NCI-H146 treated with DMSO at 0.1 percent for 48 hours (cell line): ENCODE measurements at regions not wholly inside any gene's neighbourhood (a gene's known extent, or its start where the extent isn't known, plus 50 kb on each side); places are given as distances from the start of the nearest gene placed in this dataset.
A peak's percentile ranks its signal among the peaks of the same experiment; 100 is the strongest.
"Not testable (repeated sequence)": the region's sequence is repeated elsewhere in the genome, so short reads cannot be mapped to it uniquely, and the experiment has no call there.

ENCODE experiments used
- DNase-seq: peaks from one replicate; lab custom pipeline; 2025; ENCODE audit not compliant: unreplicated experiment; lab: John Stamatoyannopoulos, UW

- DNase-seq: no peak
Observed at GRCh38 chr1:14371771-14372497, 226.6 kb upstream of the KAZN start.

- DNase-seq: no peak
Observed at GRCh38 chr1:14372526-14372925, 226.0 kb upstream of the KAZN start.

GRCh38 chr1:14373081-14373758, 225.3 kb upstream of the KAZN start:
- no peak for DNase-seq

GRCh38 chr1:14375226-14375625, 223.3 kb upstream of the KAZN start:
- DNase-seq: no peak

GRCh38 chr1:14377386-14377785, 221.1 kb upstream of the KAZN start:
- DNase-seq: no peak

- DNase-seq: no peak
Observed at GRCh38 chr1:14380408-14380807, 218.1 kb upstream of the KAZN start.

GRCh38 chr1:14390816-14391215, 207.7 kb upstream of the KAZN start:
- no peak for DNase-seq

- DNase-seq: no peak
Observed at GRCh38 chr1:14392161-14392858, 206.2 kb upstream of the KAZN start.

GRCh38 chr1:14392859-14393365, 205.6 kb upstream of the KAZN start:
- DNase-seq: no peak

GRCh38 chr1:14396100-14396499, 202.4 kb upstream of the KAZN start:
- no peak for DNase-seq

- DNase-seq: no peak
Observed at GRCh38 chr1:14403961-14404645, 194.4 kb upstream of the KAZN start.

GRCh38 chr1:14404862-14405301, 193.6 kb upstream of the KAZN start:
- DNase-seq: no peak

GRCh38 chr1:14412235-14412634, 186.2 kb upstream of the KAZN start:
- DNase-seq: no peak

- no peak for DNase-seq
Observed at GRCh38 chr1:14413819-14414490, 184.5 kb upstream of the KAZN start.

- peak; percentile 11 for DNase-seq
Observed at GRCh38 chr1:14415396-14415795, 183.1 kb upstream of the KAZN start.

GRCh38 chr1:14419778-14420218, 178.7 kb upstream of the KAZN start:
- DNase-seq: not testable (repeated sequence)

GRCh38 chr1:14420686-14421085, 177.8 kb upstream of the KAZN start:
- DNase-seq: no peak

- no peak for DNase-seq
Observed at GRCh38 chr1:14421295-14421976, 177.0 kb upstream of the KAZN start.

GRCh38 chr1:14421977-14422609, 176.4 kb upstream of the KAZN start:
- DNase-seq: no peak
